H9 (cell line): ENCODE measurements at regions not wholly inside any gene's neighbourhood (a gene's known extent, or its start where the extent isn't known, plus 50 kb on each side); places are given as distances from the start of the nearest gene placed in this dataset.

Experiments
- DNase-seq: peaks from one replicate; pipeline ENCODE4 v3.0.0-alpha.2; 2017
- H2AFZ ChIP-seq: one replicate; pipeline ENCODE4 v1.6.1; 2013; ENCODE audit warnings: mild to moderate bottlenecking, low read length, control low read depth, moderate library complexity
- H2AK5ac ChIP-seq: 2 replicates; pipeline ENCODE4 v1.6.1; 2013; ENCODE audit warnings: low read length, control low read depth, mixed read lengths; ENCODE audit not compliant: insufficient read length
- H2BK120ac ChIP-seq: one replicate; pipeline ENCODE4 v1.6.1; 2013; ENCODE audit warnings: low read depth, mild to moderate bottlenecking, low read length, control low read depth, inconsistent platforms; ENCODE audit not compliant: poor library complexity, severe bottlenecking
- H2BK12ac ChIP-seq: 2 replicates; pipeline ENCODE4 v1.6.1; 2013; ENCODE audit warnings: low read length, control low read depth, mixed read lengths, low read depth; ENCODE audit not compliant: insufficient read length
- H2BK15ac ChIP-seq: 2 replicates; pipeline ENCODE4 v1.6.1; 2013; ENCODE audit warnings: low read depth, low read length, control low read depth
- H2BK20ac ChIP-seq: one replicate; pipeline ENCODE4 v1.6.1; 2013; ENCODE audit warnings: low read depth, mild to moderate bottlenecking, low read length, control low read depth, inconsistent platforms; ENCODE audit not compliant: poor library complexity, severe bottlenecking
- H2BK5ac ChIP-seq: 2 replicates; pipeline ENCODE4 v1.6.1; 2013; ENCODE audit warnings: low read length, control low read depth, mixed read lengths; ENCODE audit not compliant: insufficient read length
- H3K14ac ChIP-seq: 2 replicates; pipeline ENCODE4 v1.6.1; 2013; ENCODE audit warnings: low read length, control low read depth; ENCODE audit not compliant: insufficient read depth
- H3K18ac ChIP-seq: 2 replicates; pipeline ENCODE4 v1.6.1; 2013; ENCODE audit warnings: low read depth, mild to moderate bottlenecking, mixed read lengths, low read length, control low read depth; ENCODE audit not compliant: insufficient read length
- H3K23ac ChIP-seq: 2 replicates; pipeline ENCODE4 v1.6.1; 2013; ENCODE audit warnings: low read length, control low read depth, mixed read lengths, low read depth; ENCODE audit not compliant: insufficient read length
- H3K23me2 ChIP-seq: 2 replicates; pipeline ENCODE4 v1.6.1; 2013; ENCODE audit warnings: low read depth, mild to moderate bottlenecking, mixed read lengths, low read length, control low read depth; ENCODE audit not compliant: insufficient read length, poor library complexity, severe bottlenecking
- H3K27ac ChIP-seq: 2 replicates; pipeline ENCODE4 v1.5.1; 2013; ENCODE audit warnings: low read length, control low read depth, mixed read lengths, low read depth; ENCODE audit not compliant: insufficient read length
- H3K27me3 ChIP-seq: 2 replicates; pipeline ENCODE4 v1.6.1; 2013; ENCODE audit warnings: low read length, control low read depth, inconsistent platforms; ENCODE audit not compliant: insufficient read depth
- H3K4ac ChIP-seq: 2 replicates; pipeline ENCODE4 v1.6.1; 2013; ENCODE audit warnings: low read depth, mild to moderate bottlenecking, control low read depth, inconsistent platforms, low read length, moderate library complexity
- H3K4me1 ChIP-seq: 2 replicates; pipeline ENCODE4 v1.6.1; 2013; ENCODE audit warnings: low read length, control low read depth, inconsistent platforms; ENCODE audit not compliant: insufficient read depth
- H3K4me2 ChIP-seq: 2 replicates; pipeline ENCODE4 v1.6.1; 2013; ENCODE audit warnings: low read length, control low read depth, mixed read lengths; ENCODE audit not compliant: insufficient read length, insufficient read depth
- H3K56ac ChIP-seq: 2 replicates; pipeline ENCODE4 v1.6.1; 2013; ENCODE audit warnings: low read depth, mild to moderate bottlenecking, mixed read lengths, low read length, control low read depth; ENCODE audit not compliant: insufficient read length
- H3K79me1 ChIP-seq: 2 replicates; pipeline ENCODE4 v1.6.1; 2013; ENCODE audit warnings: low read depth, mild to moderate bottlenecking, moderate library complexity, low read length, control low read depth, inconsistent platforms; ENCODE audit not compliant: insufficient read depth, poor library complexity, severe bottlenecking
- H3K79me2 ChIP-seq: 2 replicates; pipeline ENCODE4 v1.6.1; 2013; ENCODE audit warnings: low read length, control low read depth, inconsistent platforms; ENCODE audit not compliant: insufficient read depth
- H3K9ac ChIP-seq: 2 replicates; pipeline ENCODE4 v1.6.1; 2013; ENCODE audit warnings: low read length, control low read depth, mixed read lengths; ENCODE audit not compliant: insufficient read length; ENCODE audit errors: extremely low read depth
- H3K9me3 ChIP-seq: one replicate; pipeline ENCODE4 v1.6.1; 2013; ENCODE audit warnings: low read depth, low read length, inconsistent platforms; ENCODE audit not compliant: control insufficient read depth
- H3T11ph ChIP-seq: one replicate; pipeline ENCODE4 v1.6.1; 2013; ENCODE audit warnings: mild to moderate bottlenecking, low read length, control low read depth, inconsistent platforms
- H4K20me1 ChIP-seq: one replicate; pipeline ENCODE4 v1.6.1; 2013; ENCODE audit not compliant: control insufficient read depth, insufficient read length, insufficient read depth
- H4K5ac ChIP-seq: 2 replicates; pipeline ENCODE4 v1.6.1; 2013; ENCODE audit warnings: low read depth, mild to moderate bottlenecking, mixed read lengths, low read length, control low read depth; ENCODE audit not compliant: insufficient read length
- H4K8ac ChIP-seq: replicated peaks from 2 replicates; pipeline ENCODE4 v1.6.1; 2013; ENCODE audit warnings: low read length, control low read depth, mixed read lengths, low read depth; ENCODE audit not compliant: insufficient read length
- H4K91ac ChIP-seq: 2 replicates; pipeline ENCODE4 v1.6.1; 2013; ENCODE audit warnings: low read depth, mild to moderate bottlenecking, moderate library complexity, mixed read lengths, low read length, control low read depth; ENCODE audit not compliant: insufficient read length
- H3K27ac Mint-ChIP-seq, 3 experiments: 2 replicates in 2 of 3; 3 replicates in 1 of 3; pipeline ENCODE4 v1.8.0; 2020 to 2021; ENCODE audit warnings: mixed read lengths in 3 of 3, mild to moderate bottlenecking in 1 of 3, moderate library complexity in 1 of 3
- H3K27me3 Mint-ChIP-seq: 2 replicates; pipeline ENCODE4 v1.8.0; 2021; ENCODE audit warnings: low read depth, mild to moderate bottlenecking, moderate library complexity, mixed read lengths
- H3K36me3 Mint-ChIP-seq, 3 experiments: 2 replicates in 2 of 3; 3 replicates in 1 of 3; pipeline ENCODE4 v1.8.0; 2020 to 2021; ENCODE audit warnings: low read depth in 3 of 3, mixed read lengths in 3 of 3; ENCODE audit not compliant: insufficient read depth in 1 of 3
- H3K4me1 Mint-ChIP-seq, 2 experiments: 2 replicates each; pipeline ENCODE4 v1.8.0; 2020; ENCODE audit warnings: mixed read lengths in 2 of 2
- H3K4me3 Mint-ChIP-seq, 2 experiments: 2 replicates in 1 of 2; 3 replicates in 1 of 2; pipeline ENCODE4 v1.8.0; 2020 to 2021; ENCODE audit warnings: mild to moderate bottlenecking in 2 of 2, mixed read lengths in 2 of 2, moderate library complexity in 1 of 2
- H3K9me3 Mint-ChIP-seq, 2 experiments: 2 replicates in 1 of 2; 3 replicates in 1 of 2; pipeline ENCODE4 v1.8.0; 2020; ENCODE audit warnings: mild to moderate bottlenecking in 2 of 2, mixed read lengths in 2 of 2, moderate library complexity in 1 of 2
- CTCF ChIP-seq: fragments of 200-600 bp; sonication (generic); conservative IDR thresholded peaks from 3 replicates; pipeline ENCODE4 v1.8.0; 2021; ENCODE audit warnings: antibody characterized with exemption, mild to moderate bottlenecking
- WGBS: extraction: QIAGEN DNeasy Blood & Tissue Kit; methylation state at CpG from one replicate; pipeline ENCODE4 v1.1.7; 2013; ENCODE audit warnings: missing lambda C conversion rate, low lambda C conversion rate, mixed read lengths; ENCODE audit not compliant: insufficient read length; ENCODE audit errors: extremely low coverage; 5-methylcytosine and 5-hydroxymethylcytosine counted together

GRCh38 chr16:59342669-59343068 lies 608.6 kb upstream of the GOT2 start:
- Histone ChIP-seq H2BK12ac (no peak overlapping the region), H3K56ac (no peak overlapping the region), H3K9me3 (no peaks in the 10 kb centered on the region), H3K23me2 (no peaks in the 10 kb centered on the region), H3K23ac (no peak overlapping the region), H4K91ac (no peak overlapping the region), H3K27me3 (peaks cover 45% of the 10 kb centered on the region), H4K5ac (no peak overlapping the region), H4K8ac (no peak overlapping the region), H4K20me1 (no peaks in the 10 kb centered on the region), H3K27ac (no peak overlapping the region), H2BK5ac (no peak overlapping the region), H3K9ac (no peak overlapping the region), H3T11ph (no peak overlapping the region), H2BK15ac (no peak overlapping the region), H2BK20ac (no peak overlapping the region), H3K4me2 (no peak overlapping the region), H3K79me1 (no peaks in the 10 kb centered on the region), H3K14ac (no peak overlapping the region), H3K4ac (no peak overlapping the region), H3K18ac (no peak overlapping the region), H2BK120ac (no peak overlapping the region), H2AFZ (no peak overlapping the region), H3K4me1 (0 out of 2 replicates have a peak, but pooled peaks cover 3% of the 10 kb centered on the region), H2AK5ac (no peak overlapping the region), H3K79me2 (no peaks in the 10 kb centered on the region)
- peaks cover 96% of the 10 kb centered on the region for H3K27me3 Mint-ChIP-seq
- H3K4me3 Mint-ChIP-seq: no peak overlapping the region
- peak; percentile 34 for DNase-seq
- peaks cover 0 to 14% of the 10 kb centered on the region in 2 experiments; a peak in 3 of 5 replicates for H3K9me3 Mint-ChIP-seq
- H3K36me3 Mint-ChIP-seq: no peaks in the 10 kb centered on the region
- TF ChIP-seq CTCF: no peak
- no peak overlapping the region for H3K27ac Mint-ChIP-seq
- no CpG with 5 or more reads among the region's 3 CpGs for WGBS
- peaks cover 10 to 14% of the 10 kb centered on the region in 2 experiments for H3K4me1 Mint-ChIP-seq
